GM19023 (cell line): ENCODE measurements at regions not wholly inside any gene's neighbourhood (a gene's known extent, or its start where the extent isn't known, plus 50 kb on each side); places are given as distances from the start of the nearest gene placed in this dataset.
"Not testable (repeated sequence)": the region's sequence is repeated elsewhere in the genome, so short reads cannot be mapped to it uniquely, and the experiment has no call there.

Experiments used
- ATAC-seq: cut with Tn5 transposase; IDR thresholded peaks from one replicate; pipeline ENCODE4 v1.9.1; 2021; ENCODE audit warnings: mild to moderate bottlenecking, moderate library complexity; ENCODE audit not compliant: unreplicated experiment

DNA sequence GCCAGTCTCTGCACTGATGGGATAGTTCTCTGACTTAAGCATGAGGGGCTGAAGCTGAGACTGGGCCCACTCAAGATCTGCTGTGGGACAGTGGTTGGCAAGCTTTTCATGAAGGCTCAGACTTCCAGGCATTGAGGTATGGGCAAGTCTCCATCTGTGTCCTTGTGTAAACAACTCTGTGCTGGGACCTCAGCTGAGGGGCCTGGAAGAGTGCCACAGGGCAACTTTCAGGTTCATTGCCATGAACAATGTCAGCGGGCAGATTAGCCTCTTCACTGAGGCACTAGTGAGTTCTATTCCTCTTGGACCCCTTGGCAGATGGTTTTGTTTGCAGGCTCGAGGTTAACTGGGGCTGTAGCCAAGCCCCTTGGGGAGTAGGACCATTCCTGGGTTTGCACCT is 127.1 kb downstream of the MRPS30 start:
- no peak for ATAC-seq

DNA sequence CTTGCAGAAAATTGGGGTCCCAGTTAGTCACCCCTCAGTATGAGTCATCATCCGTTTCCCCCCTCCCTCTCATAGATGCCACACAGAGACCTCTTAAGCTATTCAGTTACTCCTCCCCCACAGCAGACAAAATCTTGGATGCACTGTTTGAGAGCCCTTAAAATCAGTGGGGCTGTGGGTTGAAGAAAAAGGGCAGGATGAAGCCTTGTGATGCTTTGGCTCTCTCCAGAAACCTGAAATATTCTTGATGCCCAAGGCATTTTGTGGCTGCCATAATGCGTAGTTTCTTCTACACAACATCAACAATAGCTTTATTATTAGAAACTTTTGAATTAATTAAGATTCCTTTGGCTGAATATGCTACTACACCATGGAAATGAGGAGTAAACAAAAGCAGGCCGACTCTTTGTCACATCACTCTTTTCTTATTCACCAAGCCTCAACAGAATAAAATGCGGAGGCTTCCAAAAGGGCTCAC is 133.8 kb downstream of the MRPS30 start:
- no peak for ATAC-seq

DNA sequence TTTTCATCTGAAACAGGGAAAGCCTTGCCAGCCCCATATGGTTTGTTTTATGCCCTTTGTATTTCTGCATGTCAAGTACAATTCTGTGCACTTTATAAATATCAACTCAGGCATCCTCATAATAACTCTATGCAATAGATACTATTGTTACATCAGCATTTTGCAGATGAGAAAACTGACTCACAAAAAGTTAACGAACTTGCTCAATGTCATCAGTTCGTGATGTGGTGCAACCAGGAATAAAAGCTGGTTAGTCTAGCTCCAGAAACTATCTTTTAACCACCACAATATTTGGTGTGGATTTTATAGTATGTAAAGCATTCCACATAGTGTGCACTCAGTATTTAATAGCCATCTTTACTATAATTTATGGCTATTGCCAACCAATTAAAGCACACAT is 134.9 kb downstream of the MRPS30 start:
- no peak for ATAC-seq

DNA sequence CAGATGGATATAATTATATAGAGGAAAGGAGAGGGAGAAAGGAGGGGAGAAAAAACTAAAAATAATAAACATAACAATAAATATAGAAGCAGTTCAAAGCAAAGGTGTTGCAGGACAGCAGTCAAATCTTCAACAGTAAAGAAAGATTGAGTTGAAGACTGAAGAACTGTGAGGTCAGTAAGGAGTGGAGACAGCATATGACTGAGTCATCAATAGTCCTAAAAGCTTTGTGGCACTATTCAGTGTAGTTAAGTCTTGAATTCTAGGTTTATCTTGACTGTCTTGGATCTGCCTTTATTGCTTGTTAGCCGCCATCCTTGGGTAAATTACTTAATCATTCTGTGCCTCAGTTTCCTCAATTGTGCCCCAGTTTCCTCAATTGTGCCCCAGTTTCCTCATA is 137.0 kb downstream of the MRPS30 start:
- ATAC-seq = no peak

DNA sequence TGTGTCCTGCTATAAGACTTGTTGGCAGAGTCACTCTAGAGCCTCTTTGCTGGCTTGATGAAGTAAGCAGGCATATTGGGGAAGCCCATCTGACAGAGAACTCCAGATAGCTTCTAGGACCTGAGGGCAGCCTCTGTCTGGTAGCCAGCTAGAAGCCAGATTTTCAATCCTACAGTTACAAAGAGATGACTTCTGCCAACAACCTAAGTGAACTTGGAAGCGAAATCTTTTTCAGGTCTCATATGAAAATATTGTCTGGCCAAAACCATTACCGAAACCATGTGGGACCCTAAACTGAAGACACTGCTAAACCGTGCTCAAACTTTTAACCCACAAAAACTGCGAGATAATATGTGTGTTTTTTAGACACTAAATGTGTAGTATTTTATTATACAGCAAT is 140.9 kb downstream of the MRPS30 start:
- ATAC-seq = no peak

DNA sequence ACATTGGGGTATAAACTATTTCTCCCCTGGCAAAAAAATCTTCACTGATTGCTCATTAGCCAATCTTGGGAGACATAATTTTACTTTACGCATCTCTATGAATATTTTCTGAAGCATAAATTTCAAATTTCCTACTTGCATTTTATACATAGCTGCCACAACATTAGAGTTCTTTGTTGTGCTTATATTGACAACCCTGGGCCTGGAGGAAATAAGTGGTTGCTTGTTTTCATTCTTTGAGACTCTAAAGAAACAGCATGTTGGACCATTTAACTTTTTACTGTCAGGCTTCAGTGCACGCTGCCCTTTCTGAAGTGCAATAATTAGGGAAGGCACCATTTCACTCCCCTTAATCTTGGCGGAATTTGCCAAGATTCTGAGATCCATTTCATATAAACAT is 142.6 kb downstream of the MRPS30 start:
- ATAC-seq = no peak

DNA sequence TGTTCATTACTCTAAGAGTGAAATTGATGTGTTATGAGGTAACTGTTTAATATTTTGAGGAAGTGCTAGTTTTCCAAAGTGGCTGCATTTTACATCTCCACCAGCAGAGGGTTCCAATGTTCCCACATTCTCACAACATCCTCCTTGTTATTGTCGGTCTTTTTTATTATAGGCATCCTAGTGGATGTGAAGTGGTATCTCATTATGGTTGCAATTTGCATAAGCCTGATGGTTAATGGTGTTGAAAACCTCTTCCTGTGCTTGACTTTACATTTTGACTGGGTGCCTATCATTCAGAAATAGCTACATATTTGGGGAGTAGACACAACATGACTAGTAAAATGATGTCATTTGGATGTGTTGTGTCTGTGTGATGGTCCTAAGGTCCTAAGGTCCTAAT is 143.6 kb downstream of the MRPS30 start:
- no peak for ATAC-seq

DNA sequence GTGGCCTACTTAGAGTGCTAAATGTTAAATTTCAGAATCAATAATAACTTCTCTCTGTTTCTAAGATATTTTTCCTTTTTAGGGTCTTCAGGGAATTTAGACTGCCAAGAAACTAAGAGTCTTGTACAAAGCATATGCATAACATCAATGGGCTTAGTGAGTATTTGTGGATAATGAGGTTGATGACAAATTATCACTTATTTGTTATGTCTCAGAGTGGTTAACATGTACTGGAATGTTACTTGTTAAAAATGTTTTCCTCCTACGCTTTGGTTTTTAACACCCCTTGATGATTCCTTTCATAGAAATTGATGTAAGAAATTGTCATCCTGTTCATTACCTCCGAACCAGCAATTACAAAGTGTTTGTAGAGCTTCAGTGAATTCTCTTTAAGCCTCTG is 144.3 kb downstream of the MRPS30 start:
- ATAC-seq = no peak

DNA sequence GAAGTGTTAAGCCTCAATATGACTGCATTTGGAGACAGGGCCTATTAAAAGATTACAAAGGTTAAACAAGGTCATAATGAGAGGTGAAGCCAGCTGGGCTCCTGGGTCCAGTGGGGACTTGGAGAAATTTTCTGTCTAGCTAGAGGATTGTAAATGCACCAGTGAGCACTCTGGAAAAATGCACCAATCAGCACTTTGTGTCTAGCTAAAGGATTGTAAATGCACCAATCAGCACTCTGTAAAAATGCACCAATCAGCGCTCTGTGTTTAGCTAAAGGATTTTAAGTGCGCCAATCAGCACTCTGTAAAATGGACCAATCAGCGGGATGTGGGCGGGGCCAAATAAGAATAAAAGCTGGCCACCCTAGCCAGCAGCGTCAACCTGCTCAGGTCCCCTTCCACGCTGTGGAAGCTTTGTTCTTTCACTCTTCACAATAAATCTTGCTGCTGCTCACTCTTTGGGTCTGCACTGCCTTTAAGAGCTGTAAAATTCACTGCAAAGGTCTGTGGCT is 150.3 kb downstream of the MRPS30 start:
- not testable (repeated sequence) for ATAC-seq

DNA sequence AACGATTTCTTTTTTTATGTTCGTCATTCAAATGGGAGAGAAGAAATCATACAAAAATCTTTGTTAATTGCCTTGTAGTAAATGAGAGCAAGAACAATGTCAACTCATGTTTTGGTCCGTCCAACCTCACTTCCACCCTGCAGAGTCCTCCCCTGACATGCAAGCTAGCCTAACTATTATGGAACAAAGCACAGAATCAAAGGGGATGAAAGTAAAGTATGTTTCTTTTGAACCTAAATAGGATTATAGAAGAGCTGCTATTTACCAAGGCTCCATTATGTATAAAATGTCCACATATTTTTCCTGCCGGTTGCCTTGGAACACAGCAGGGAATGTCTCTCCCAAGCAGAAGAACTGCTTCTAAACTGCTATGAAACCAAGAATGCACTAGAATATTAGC is 161.1 kb downstream of the MRPS30 start:
- ATAC-seq = no peak

DNA sequence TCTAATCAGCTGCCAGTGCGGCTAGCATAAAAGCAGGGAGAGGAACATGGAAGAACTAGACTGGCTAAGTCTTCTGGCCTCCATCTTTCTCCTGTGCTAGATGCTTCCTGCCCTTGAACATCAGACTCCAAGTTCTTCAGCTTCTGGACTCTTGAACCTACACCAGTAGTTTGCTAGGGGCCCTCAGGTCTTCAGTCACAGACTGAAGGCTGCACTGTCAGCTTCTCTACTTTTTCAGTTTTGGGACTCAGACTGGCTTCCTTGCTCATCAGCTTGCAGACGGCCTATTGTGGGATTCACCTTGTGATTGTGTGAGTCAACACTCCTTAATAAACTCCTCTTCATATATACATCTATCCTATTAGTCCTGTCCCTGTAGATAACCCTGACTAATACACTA is 162.2 kb downstream of the MRPS30 start:
- ATAC-seq = not testable (repeated sequence)

DNA sequence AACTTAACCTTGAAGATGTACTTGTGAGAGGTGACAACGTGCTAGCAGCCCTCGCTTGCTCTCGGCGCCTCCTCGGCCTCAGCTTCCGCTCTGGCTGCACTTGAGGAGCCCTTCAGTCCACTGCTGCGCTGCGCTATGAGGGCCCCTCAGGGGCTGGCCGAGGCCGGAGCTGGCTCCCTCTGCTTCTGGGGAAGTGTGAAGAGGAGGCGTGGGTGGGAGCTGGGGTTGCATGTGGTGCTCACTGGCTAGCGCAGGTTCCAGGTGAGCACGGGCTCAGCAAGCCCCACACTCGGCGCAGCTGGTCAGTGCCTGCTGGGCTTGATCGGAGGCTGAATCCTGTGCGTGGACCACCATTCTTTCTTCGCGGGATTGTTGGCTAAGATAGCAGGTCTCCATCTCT is 166.1 kb downstream of the MRPS30 start:
- ATAC-seq = no peak

DNA sequence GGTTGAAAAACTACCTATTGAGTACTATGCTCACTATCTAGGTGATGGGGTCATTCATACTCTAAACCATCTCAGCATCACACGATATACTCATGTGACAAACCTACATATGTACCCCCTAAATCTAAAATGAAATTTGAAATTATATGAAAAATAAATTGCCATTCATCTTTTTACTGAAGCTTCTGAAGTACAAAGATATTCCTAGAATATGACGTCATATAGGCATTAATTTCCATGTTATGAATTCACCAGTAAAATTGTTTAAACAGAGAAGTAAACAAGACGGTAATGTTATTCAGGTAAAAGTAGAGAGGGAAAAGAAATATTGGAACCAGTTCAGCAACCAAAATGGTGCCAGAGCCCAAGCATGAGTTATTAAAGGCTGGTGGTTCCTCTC is 173.0 kb downstream of the MRPS30 start:
- ATAC-seq = no peak

DNA sequence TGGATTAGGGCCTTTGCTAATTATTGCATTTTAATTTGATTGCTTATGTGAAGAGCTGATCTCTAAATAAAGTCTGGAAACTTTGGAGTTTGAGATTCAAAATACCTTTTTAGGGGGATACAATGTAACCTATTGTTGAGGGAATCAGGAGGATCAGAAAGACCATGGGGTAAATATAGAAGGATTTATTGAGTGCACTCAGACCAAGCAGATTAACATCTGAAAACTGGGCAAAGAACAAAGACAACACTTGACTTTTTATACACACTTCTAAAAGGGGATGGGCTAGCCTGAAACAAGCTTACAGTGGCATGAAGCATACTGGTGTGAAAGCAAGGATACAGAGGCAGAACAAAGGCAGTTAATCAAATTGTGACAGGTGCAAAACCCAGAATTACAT is 174.3 kb downstream of the MRPS30 start:
- ATAC-seq = no peak

DNA sequence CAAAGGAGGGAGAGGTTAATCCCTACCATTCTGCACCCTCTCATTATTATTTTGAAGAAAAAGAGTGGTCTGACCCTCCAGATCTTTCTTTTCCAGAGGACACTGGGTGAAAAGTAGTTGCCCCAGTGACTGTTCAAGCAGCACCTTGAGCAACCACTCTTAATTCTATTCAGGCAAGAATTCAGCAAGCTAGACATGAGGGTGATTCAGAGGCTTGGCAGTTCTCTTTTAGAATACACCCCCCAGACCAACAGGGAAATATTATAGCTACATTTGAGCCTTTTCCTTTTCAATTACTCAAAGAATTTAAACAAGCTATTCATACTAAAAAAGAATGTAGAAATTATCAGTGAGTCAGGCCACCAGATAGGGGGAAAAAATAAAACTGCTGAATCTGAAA is 178.3 kb downstream of the MRPS30 start:
- no peak for ATAC-seq

DNA sequence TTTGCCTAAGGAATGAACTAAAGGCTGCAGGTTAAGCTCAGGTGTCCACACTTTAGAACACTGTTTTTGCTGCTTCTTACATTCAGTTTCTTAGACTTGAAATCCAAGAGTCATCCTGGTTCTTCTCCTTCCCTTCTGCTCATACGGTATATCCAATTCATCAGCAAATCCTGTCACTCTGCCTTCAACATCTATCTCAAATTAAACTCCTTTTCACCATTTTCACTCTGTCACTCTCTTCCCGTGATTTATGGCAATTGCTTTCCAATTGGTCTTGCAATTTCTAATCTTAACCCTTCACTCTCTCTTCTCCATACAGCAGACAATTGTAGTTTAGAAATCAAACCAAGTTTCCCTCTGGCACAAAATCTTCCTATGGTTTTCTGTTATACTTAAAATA is 182.9 kb downstream of the MRPS30 start:
- no peak for ATAC-seq

DNA sequence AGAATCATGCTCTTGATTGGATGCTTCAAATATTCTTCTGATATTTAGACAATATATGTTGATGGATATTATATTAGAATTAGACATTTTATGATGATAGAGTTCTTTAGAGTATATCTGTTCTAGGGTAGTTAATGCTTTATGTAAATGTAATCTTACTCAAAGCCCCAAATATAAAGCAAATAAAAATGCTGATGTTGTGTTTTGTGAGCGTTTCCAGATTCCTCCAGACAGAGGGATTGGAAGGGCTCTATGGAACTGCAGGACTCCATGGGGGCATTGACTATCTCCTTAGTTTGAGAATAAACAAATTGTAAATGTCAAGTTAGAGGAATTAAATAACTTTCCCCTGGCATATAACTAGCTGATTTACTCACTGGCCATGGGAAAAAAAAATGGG is 184.5 kb downstream of the MRPS30 start:
- no peak for ATAC-seq

DNA sequence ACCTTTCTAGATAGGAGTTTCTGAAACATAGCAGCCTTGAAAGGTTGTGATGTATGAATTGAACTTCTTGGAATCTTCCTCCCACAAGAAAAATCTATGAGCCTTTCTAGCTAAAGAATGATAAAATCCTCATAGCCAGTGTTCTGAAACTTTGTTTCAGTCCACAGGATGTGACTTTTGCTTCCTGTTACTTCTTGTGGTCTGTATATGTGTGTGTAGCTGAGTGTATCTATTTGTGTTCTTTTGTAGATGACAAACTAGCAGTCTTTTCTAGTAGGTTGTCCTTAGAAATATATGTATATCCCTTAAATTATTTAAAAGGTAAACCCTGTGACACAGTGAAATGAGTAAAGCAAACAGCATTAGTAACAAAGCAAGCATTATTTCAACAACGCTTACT is 188.8 kb downstream of the MRPS30 start:
- ATAC-seq = no peak

DNA sequence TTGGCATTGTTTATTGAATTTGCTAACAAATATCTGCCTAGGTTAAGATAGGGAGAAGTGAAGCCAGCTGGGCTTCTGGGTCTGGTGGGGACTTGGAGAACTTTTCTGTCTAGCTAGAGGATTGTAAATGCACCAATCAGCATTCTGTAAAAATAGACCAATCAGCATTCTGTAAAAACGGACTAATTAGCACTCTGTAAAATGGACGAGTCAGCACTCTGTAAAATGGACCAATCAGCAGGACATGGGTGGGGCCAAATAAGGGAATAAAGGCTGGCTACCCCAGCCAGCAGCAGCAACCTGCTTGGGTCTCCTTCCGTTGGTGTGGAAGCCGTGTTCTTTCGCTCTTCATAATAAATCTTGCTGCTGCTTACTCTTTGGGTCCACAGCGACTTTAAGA is 198.4 kb downstream of the MRPS30 start:
- ATAC-seq = not testable (repeated sequence)

DNA sequence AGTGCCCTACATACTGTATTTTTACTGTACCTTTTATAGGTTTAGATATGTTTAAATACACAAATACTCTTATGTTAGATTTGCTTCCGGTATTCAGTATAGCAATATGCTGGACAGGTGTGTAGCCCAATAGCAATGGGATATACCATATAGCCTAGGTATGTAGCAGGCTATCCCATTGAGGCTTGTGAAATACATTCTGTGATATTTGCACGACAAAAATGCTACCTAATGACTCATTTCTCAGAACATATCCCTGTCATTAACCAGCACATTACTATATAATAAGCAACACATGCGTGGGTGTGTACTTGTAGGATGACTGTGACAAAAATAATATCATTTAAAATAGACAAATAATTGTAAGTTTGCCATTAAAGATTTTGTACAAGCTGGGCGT is 208.8 kb downstream of the MRPS30 start:
- no peak for ATAC-seq

DNA sequence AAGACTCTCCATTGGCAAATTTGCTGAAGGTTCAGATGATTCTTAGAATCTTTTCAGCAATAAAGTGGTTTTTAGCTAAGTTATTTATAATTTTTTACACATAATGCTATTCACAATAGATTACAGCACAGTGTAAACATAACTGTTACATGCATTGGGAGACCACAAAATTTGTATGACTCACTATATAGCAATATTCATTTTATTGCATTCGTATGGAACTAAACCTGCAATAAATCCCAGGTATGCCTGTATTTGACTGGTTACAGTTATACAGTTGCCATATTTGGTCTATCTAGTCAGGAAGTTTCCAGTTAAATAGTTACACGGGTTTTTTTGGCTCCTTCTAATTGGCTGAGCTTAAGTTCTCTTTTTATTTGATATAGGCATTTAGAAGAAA is 220.8 kb downstream of the MRPS30 start:
- ATAC-seq = no peak

DNA sequence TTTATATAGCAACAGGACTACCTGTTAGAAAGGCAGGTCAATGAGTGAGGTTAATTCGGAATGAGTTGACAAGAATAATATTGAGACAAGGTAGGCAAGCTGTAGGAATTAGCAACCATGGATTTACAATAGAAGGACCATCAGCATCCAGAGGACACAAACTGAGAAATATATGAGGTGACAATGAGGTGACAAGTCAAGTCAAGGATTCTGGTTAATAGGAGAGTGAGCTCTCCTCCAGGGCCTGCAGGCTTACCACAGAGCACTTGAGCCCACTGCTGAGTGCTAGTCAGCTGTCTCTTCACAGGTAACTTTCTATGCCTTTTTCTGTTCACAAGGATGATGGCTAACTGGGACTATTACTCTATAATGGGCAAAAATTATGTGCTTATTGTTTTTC is 227.2 kb downstream of the MRPS30 start:
- no peak for ATAC-seq

DNA sequence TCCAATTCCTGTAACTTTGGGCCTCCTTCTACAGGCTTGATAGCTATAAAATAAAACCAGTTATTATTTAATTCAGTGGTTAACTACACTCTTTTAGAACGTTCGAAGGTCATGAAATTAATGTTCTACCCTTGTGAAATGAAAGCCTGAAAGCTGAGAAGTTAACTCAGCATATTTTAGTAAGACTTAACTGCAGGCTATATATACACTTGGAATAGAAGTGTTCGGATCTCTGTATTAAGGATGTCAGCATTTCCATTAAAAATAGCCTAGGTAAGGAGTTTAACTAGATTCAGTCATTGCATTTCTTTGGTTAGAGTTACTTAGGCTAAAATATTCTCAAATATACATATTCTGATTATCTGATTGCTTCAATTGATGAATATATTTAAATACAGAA is 229.2 kb downstream of the MRPS30 start:
- no peak for ATAC-seq
